GM23248 (cell line): ENCODE measurements at regions not wholly inside any gene's neighbourhood (a gene's known extent, or its start where the extent isn't known, plus 50 kb on each side); places are given as distances from the start of the nearest gene placed in this dataset.

Experiments
- DNase-seq: peaks from one replicate; pipeline ENCODE4 v3.0.0-alpha.2; 2015
- H2AFZ ChIP-seq: fragments of 200-600 bp; sonication (generic); 2 replicates; pipeline ENCODE4 v1.6.1; 2016; ENCODE audit warnings: antibody characterized with exemption
- H3F3A ChIP-seq: fragments of 200-600 bp; sonication (generic); 2 replicates; pipeline ENCODE4 v1.6.1; 2016; ENCODE audit warnings: mild to moderate bottlenecking, antibody characterized with exemption, mixed run types; ENCODE audit not compliant: insufficient read depth
- H3K27ac ChIP-seq: fragments of 200-600 bp; sonication (generic); 2 replicates; pipeline ENCODE4 v1.5.1; 2016; ENCODE audit warnings: mild to moderate bottlenecking
- H3K27me3 ChIP-seq: fragments of 200-600 bp; sonication (generic); replicated peaks from 2 replicates; pipeline ENCODE4 v1.6.1; 2016; ENCODE audit warnings: mild to moderate bottlenecking; ENCODE audit not compliant: insufficient read depth
- H3K36me3 ChIP-seq: fragments of 200-600 bp; sonication (generic); 2 replicates; pipeline ENCODE4 v1.6.1; 2016; ENCODE audit warnings: low read depth, mild to moderate bottlenecking
- H3K4me1 ChIP-seq: fragments of 200-600 bp; sonication (generic); 2 replicates; pipeline ENCODE4 v1.6.1; 2016; ENCODE audit warnings: mild to moderate bottlenecking; ENCODE audit not compliant: insufficient read depth
- H3K4me2 ChIP-seq: fragments of 200-600 bp; sonication (generic); one replicate; pipeline ENCODE4 v1.6.1; 2016; ENCODE audit warnings: mild to moderate bottlenecking; ENCODE audit not compliant: unreplicated experiment
- H3K4me3 ChIP-seq: fragments of 200-600 bp; sonication (generic); 2 replicates; pipeline ENCODE4 v1.5.1; 2016; ENCODE audit warnings: mild to moderate bottlenecking
- H3K79me2 ChIP-seq: fragments of 200-600 bp; sonication (generic); 2 replicates; pipeline ENCODE4 v1.6.1; 2016; ENCODE audit warnings: mild to moderate bottlenecking; ENCODE audit not compliant: insufficient read depth
- H3K9ac ChIP-seq: fragments of 200-600 bp; sonication (generic); 2 replicates; pipeline ENCODE4 v1.6.1; 2016; ENCODE audit warnings: mild to moderate bottlenecking
- H3K9me2 ChIP-seq: fragments of 200-600 bp; sonication (generic); 2 replicates; pipeline ENCODE4 v1.6.1; 2016; ENCODE audit warnings: mixed run types, mild to moderate bottlenecking, moderate library complexity; ENCODE audit not compliant: insufficient read depth
- H3K9me3 ChIP-seq: fragments of 200-600 bp; sonication (generic); one replicate; pipeline ENCODE4 v1.6.1; 2017; ENCODE audit warnings: low read depth
- H4K20me1 ChIP-seq: fragments of 200-600 bp; sonication (generic); 2 replicates; pipeline ENCODE4 v1.6.0; 2016; ENCODE audit not compliant: insufficient read depth
- EZH2 ChIP-seq: fragments of 200-600 bp; sonication (generic); IDR thresholded peaks from 2 replicates; pipeline ENCODE4 v1.6.1; 2018; ENCODE audit warnings: antibody characterized with exemption, mild to moderate bottlenecking; ENCODE audit not compliant: insufficient read depth, poor library complexity, severe bottlenecking
- EZH2phosphoT487 ChIP-seq: fragments of 200-600 bp; sonication (generic); IDR thresholded peaks from 2 replicates; pipeline ENCODE4 v1.6.1; 2018; ENCODE audit warnings: antibody characterized with exemption, moderate library complexity, mild to moderate bottlenecking, low read depth; ENCODE audit not compliant: insufficient read depth
- WGBS, 2 experiments: methylation state at CpG; one replicate each; pipeline ENCODE4 v1.1.6; 2015 to 2017; ENCODE audit warnings: low lambda C conversion rate in 2 of 2, low coverage in 1 of 2; ENCODE audit errors: missing lambda C conversion rate in 2 of 2; 5-methylcytosine and 5-hydroxymethylcytosine counted together
- in situ Hi-C: fragments of 300-500 bp; cut with MboI; formaldehyde crosslinking; loops from 2 replicates; pipeline ENCODE4 v1.15.0; 2020

- in situ Hi-C loops: no loop called here
- 2 to 5% methylated on average over 4 of the region's 4 CpGs for WGBS, 2 experiments
- no peak overlapping the region for H2AFZ ChIP-seq
Observed at GRCh38 chr5:12902611-12903010, 998.4 kb upstream of the CTNND2 start.

GRCh38 chr5:12901696-12902095 lies 997.5 kb upstream of the CTNND2 start:
- in situ Hi-C loops: no loop called here
- Histone ChIP-seq H3K79me2 (no peaks in the 10 kb centered on the region), H3K4me1 (no peaks in the 10 kb centered on the region), H3K9ac (no peak overlapping the region), H2AFZ (no peak overlapping the region), H3K4me3 (no peak overlapping the region), H3K9me3 (no peaks in the 10 kb centered on the region), H3F3A (no peaks in the 10 kb centered on the region), H3K27me3 (no peaks in the 10 kb centered on the region), H3K9me2 (no peaks in the 10 kb centered on the region), H3K4me2 (no peak overlapping the region), H3K36me3 (no peaks in the 10 kb centered on the region), H4K20me1 (no peaks in the 10 kb centered on the region), H3K27ac (no peak overlapping the region)
- 0 to 8% methylated on average over 1 of the region's 1 CpG for WGBS, 2 experiments
- TF ChIP-seq EZH2phosphoT487: no peak
- TF ChIP-seq EZH2: no peak
- no peak for DNase-seq

More at GRCh38 chr5:12902611-12903010, 998.4 kb upstream of the CTNND2 start:
- TF ChIP-seq EZH2 (no peak), EZH2phosphoT487 (no peak)
- Histone ChIP-seq H3K36me3 (no peaks in the 10 kb centered on the region), H3K4me1 (no peaks in the 10 kb centered on the region), H3K27ac (no peak overlapping the region), H3K9me3 (no peaks in the 10 kb centered on the region), H3K9me2 (no peaks in the 10 kb centered on the region), H3K4me2 (no peak overlapping the region), H3K27me3 (no peaks in the 10 kb centered on the region), H3F3A (no peaks in the 10 kb centered on the region), H3K9ac (no peak overlapping the region), H4K20me1 (no peaks in the 10 kb centered on the region), H3K4me3 (no peak overlapping the region), H3K79me2 (no peaks in the 10 kb centered on the region)
- no peak for DNase-seq

- Histone ChIP-seq H4K20me1 (no peaks in the 10 kb centered on the region), H3K4me2 (no peak overlapping the region), H3K4me3 (no peak overlapping the region), H3F3A (no peaks in the 10 kb centered on the region), H3K27ac (no peak overlapping the region), H3K4me1 (no peaks in the 10 kb centered on the region), H3K36me3 (no peaks in the 10 kb centered on the region), H2AFZ (no peak overlapping the region), H3K27me3 (no peaks in the 10 kb centered on the region), H3K9me2 (no peaks in the 10 kb centered on the region), H3K9me3 (no peaks in the 10 kb centered on the region), H3K79me2 (no peaks in the 10 kb centered on the region), H3K9ac (no peak overlapping the region)
- DNase-seq: no peak
- in situ Hi-C loops: no loop called here
- TF ChIP-seq EZH2phosphoT487 (no peak), EZH2 (no peak)
- WGBS, 2 experiments: 4 to 9% methylated on average over 3 of the region's 3 CpGs
Observed at GRCh38 chr5:12896086-12896485, 991.8 kb upstream of the CTNND2 start.

GRCh38 chr5:12885018-12885417 lies 980.8 kb upstream of the CTNND2 start:
- no peaks in the 10 kb centered on the region for H3K79me2 ChIP-seq
- H3K4me1 ChIP-seq: no peaks in the 10 kb centered on the region
- in situ Hi-C loops: no loop called here
- H3K9ac ChIP-seq: no peak overlapping the region
- H2AFZ ChIP-seq: no peak overlapping the region
- no peaks in the 10 kb centered on the region for H3K9me3 ChIP-seq
- no peak for DNase-seq
- H3K4me2 ChIP-seq: no peak overlapping the region
- H3K27ac ChIP-seq: no peak overlapping the region
- WGBS, 2 experiments: 2 to 5% methylated on average over 2 of the region's 2 CpGs
- H3K27me3 ChIP-seq: no peaks in the 10 kb centered on the region
- no peak for TF ChIP-seq EZH2
- no peak overlapping the region for H3K4me3 ChIP-seq
- no peaks in the 10 kb centered on the region for H3F3A ChIP-seq
- H4K20me1 ChIP-seq: no peaks in the 10 kb centered on the region
- H3K9me2 ChIP-seq: no peaks in the 10 kb centered on the region
- H3K36me3 ChIP-seq: no peaks in the 10 kb centered on the region

- no peaks in the 10 kb centered on the region for H3K9me3 ChIP-seq
- in situ Hi-C loops: no loop called here
- WGBS, 2 experiments: 36 to 41% methylated on average over 5 of the region's 5 CpGs
- H3K36me3 ChIP-seq: no peaks in the 10 kb centered on the region
- no peaks in the 10 kb centered on the region for H3K9me2 ChIP-seq
- H3K4me1 ChIP-seq: no peaks in the 10 kb centered on the region
- no peaks in the 10 kb centered on the region for H3K79me2 ChIP-seq
- no peak overlapping the region for H3K9ac ChIP-seq
- H3K27ac ChIP-seq: no peak overlapping the region
- TF ChIP-seq EZH2 (no peak), EZH2phosphoT487 (no peak)
- no peak overlapping the region for H3K4me3 ChIP-seq
- H3K27me3 ChIP-seq: no peaks in the 10 kb centered on the region
- no peak overlapping the region for H2AFZ ChIP-seq
- no peak overlapping the region for H3K4me2 ChIP-seq
- no peaks in the 10 kb centered on the region for H4K20me1 ChIP-seq
- DNase-seq: no peak
- no peaks in the 10 kb centered on the region for H3F3A ChIP-seq
Observed at GRCh38 chr5:12883395-12883794, 979.1 kb upstream of the CTNND2 start.
